H1 (cell line): ENCODE measurements at regions not wholly inside any gene's neighbourhood (a gene's known extent, or its start where the extent isn't known, plus 50 kb on each side); places are given as distances from the start of the nearest gene placed in this dataset.

Source experiments
- CEBPB ChIP-seq: IDR thresholded peaks from 2 replicates; pipeline ENCODE4 v1.6.1; 2012; ENCODE audit warnings: low read depth, low read length
- CHD7 ChIP-seq: fragments of 300-600 bp; sonication (generic); IDR thresholded peaks from 2 replicates; pipeline ENCODE4 v1.7.1; 2012; ENCODE audit warnings: low read length, moderate library complexity, mild to moderate bottlenecking, inconsistent platforms; ENCODE audit not compliant: insufficient replicate concordance
- GABPA ChIP-seq: IDR thresholded peaks from 2 replicates; pipeline ENCODE4 v1.6.1; 2011; ENCODE audit warnings: mild to moderate bottlenecking, low read length, moderate library complexity, borderline replicate concordance; ENCODE audit not compliant: insufficient read depth
- JUN ChIP-seq: IDR thresholded peaks from 2 replicates; pipeline ENCODE4 v1.6.1; 2011; ENCODE audit warnings: low read depth, mild to moderate bottlenecking, improper control_type of control experiment, low read length
- RNF2 ChIP-seq: fragments of 200-900, 300-1000 bp; sonication (generic); IDR thresholded peaks from 2 replicates; pipeline ENCODE4 v1.7.1; 2016; ENCODE audit warnings: borderline replicate concordance, low read depth, mild to moderate bottlenecking, antibody characterized with exemption, low read length; ENCODE audit not compliant: poor library complexity, severe bottlenecking; ENCODE audit errors: missing control alignments
- SP4 ChIP-seq: IDR thresholded peaks from 2 replicates; pipeline ENCODE4 v1.6.1; 2012; ENCODE audit warnings: low read length, inconsistent platforms

- TF ChIP-seq CHD7 (no peak), SP4 (no peak), RNF2 (no peak), GABPA (no peak), CEBPB (no peak), JUN (no peak)
These were observed 201.1 kb downstream of the SPP2 start (continued) for GRCh38 chr2:234251326-234252271.
